Lower leg skin (tissue), 3 donors: ENCODE measurements at regions not wholly inside any gene's neighbourhood (a gene's known extent, or its start where the extent isn't known, plus 50 kb on each side); places are given as distances from the start of the nearest gene placed in this dataset.

Experiments used
- CTCF ChIP-seq, 3 donors: fragments of 450-650 bp; IDR thresholded peaks; one replicate each; pipeline ENCODE4 v1.5.1; 2016; ENCODE audit warnings: antibody characterized with exemption in 3 of 3, mild to moderate bottlenecking in 3 of 3, moderate library complexity in 2 of 3
- POLR2A ChIP-seq, 2 donors: fragments of 450-650 bp; IDR thresholded peaks; one replicate each; pipeline ENCODE4 v1.6.1; 2016 to 2017; ENCODE audit warnings: antibody characterized with exemption in 2 of 2, mild to moderate bottlenecking in 1 of 2, moderate library complexity in 1 of 2

GRCh38 chr9:81851340-81851739 is 76.9 kb upstream of the SPATA31D4 start:
- no peak for TF ChIP-seq CTCF (IDR thresholded peaks at IDR 0.05)
- TF ChIP-seq POLR2A (IDR thresholded peaks at IDR 0.05) = no peak
